Activated B cell treated with CpG ODN at 0.5 μM for 24 hours (primary cell): ENCODE measurements at regions not wholly inside any gene's neighbourhood (a gene's known extent, or its start where the extent isn't known, plus 50 kb on each side); places are given as distances from the start of the nearest gene placed in this dataset.
"Not testable (repeated sequence)": the region's sequence is repeated elsewhere in the genome, so short reads cannot be mapped to it uniquely, and the experiment has no call there.

Experiments
- ATAC-seq: fragments of 200-7000 bp; cut with Tn5 transposase; one replicate; pipeline ENCODE4 v1.10.0; 2021; ENCODE audit warnings: low read depth, mild to moderate bottlenecking, moderate library complexity
- CTCF ChIA-PET: fragments of 350-600 bp; sonication (Branson Sonifier 250); formaldehyde crosslinking; loops from one replicate; lab custom pipeline; 2021; ENCODE audit warnings: antibody characterized with exemption; lab: Charles Lee
- POLR2A ChIA-PET: fragments of 350-600 bp; sonication (Branson Sonifier 250); formaldehyde crosslinking; loops from one replicate; lab custom pipeline; 2021; ENCODE audit warnings: antibody characterized with exemption; lab: Charles Lee
- DNase-seq: peaks from one replicate; pipeline ENCODE4 v3.0.0; 2022
- H3K27ac Mint-ChIP-seq: one replicate; pipeline ENCODE4 v1.8.0; 2020; ENCODE audit warnings: mixed read lengths
- H3K27me3 Mint-ChIP-seq: one replicate; pipeline ENCODE4 v1.8.0; 2021; ENCODE audit warnings: mixed read lengths
- H3K36me3 Mint-ChIP-seq: one replicate; pipeline ENCODE4 v1.8.0; 2021; ENCODE audit warnings: low read depth, mixed read lengths
- H3K4me1 Mint-ChIP-seq: one replicate; pipeline ENCODE4 v1.8.0; 2021; ENCODE audit warnings: mixed read lengths
- H3K4me3 Mint-ChIP-seq: one replicate; pipeline ENCODE4 v1.8.0; 2020; ENCODE audit warnings: mild to moderate bottlenecking, mixed read lengths
- H3K9me3 Mint-ChIP-seq: one replicate; pipeline ENCODE4 v1.8.0; 2020; ENCODE audit warnings: mixed read lengths
- intact Hi-C: fragments of 100-400 bp; cut with micrococcal nuclease; formaldehyde crosslinking; loops from one replicate; pipeline ENCODE4 v1.15.1; 2024

GRCh38 chr13:46451145-46451544, 64.1 kb upstream of the RUBCNL start:
- H3K36me3 Mint-ChIP-seq, CTCF ChIA-PET: not testable (repeated sequence)

GRCh38 chr13:46449949-46450348, 62.9 kb upstream of the RUBCNL start:
- CTCF ChIA-PET, intact Hi-C loops, H3K9me3 Mint-ChIP-seq, H3K27ac Mint-ChIP-seq, ATAC-seq, POLR2A ChIA-PET, H3K4me1 Mint-ChIP-seq, H3K36me3 Mint-ChIP-seq, H3K27me3 Mint-ChIP-seq, DNase-seq, H3K4me3 Mint-ChIP-seq: not testable (repeated sequence)

More at GRCh38 chr13:46451145-46451544, 64.1 kb upstream of the RUBCNL start:
- H3K4me1 Mint-ChIP-seq, H3K9me3 Mint-ChIP-seq, DNase-seq, H3K4me3 Mint-ChIP-seq, intact Hi-C loops, H3K27me3 Mint-ChIP-seq, ATAC-seq, H3K27ac Mint-ChIP-seq, POLR2A ChIA-PET: not testable (repeated sequence)

- H3K36me3 Mint-ChIP-seq, H3K4me3 Mint-ChIP-seq, ATAC-seq, H3K4me1 Mint-ChIP-seq, intact Hi-C loops, CTCF ChIA-PET, DNase-seq, H3K9me3 Mint-ChIP-seq, H3K27ac Mint-ChIP-seq, H3K27me3 Mint-ChIP-seq: not testable (repeated sequence)
- POLR2A ChIA-PET, result interaction anchor here (0.7 kb wide), 1 partner anchor 79 kb away, joined by 4 read pairs; no protein-coding TSS in a partner anchor
These were observed 61.1 kb upstream of the RUBCNL start for GRCh38 chr13:46448148-46448547.

GRCh38 chr13:46437808-46438404, 50.9 kb upstream of the RUBCNL start:
- POLR2A ChIA-PET, result not testable (repeated sequence)

More at GRCh38 chr13:46437808-46438404, 50.9 kb upstream of the RUBCNL start:
- H3K27me3 Mint-ChIP-seq, H3K9me3 Mint-ChIP-seq, H3K4me3 Mint-ChIP-seq, DNase-seq, CTCF ChIA-PET, H3K4me1 Mint-ChIP-seq, H3K36me3 Mint-ChIP-seq, intact Hi-C loops, H3K27ac Mint-ChIP-seq, ATAC-seq: not testable (repeated sequence)
